IMR-90 (cell line): ENCODE measurements at regions not wholly inside any gene's neighbourhood (a gene's known extent, or its start where the extent isn't known, plus 50 kb on each side); places are given as distances from the start of the nearest gene placed in this dataset.

ENCODE experiments used
- ATAC-seq: fragments of 200-7000 bp; cut with Tn5 transposase; 2 replicates; pipeline ENCODE4 v1.9.1; 2020; ENCODE audit warnings: low read depth, mild to moderate bottlenecking, moderate library complexity
- BruUV-seq: library from RNA; stranded (reverse); fragments of 400-500 nt; replicated peaks from 2 replicates; lab custom pipeline; 2021; lab: Mats Ljungman, UMichigan
- CTCF ChIA-PET: fragments of 300-600 bp; formaldehyde crosslinking; extraction: SDS; loops from one replicate; lab custom pipeline; 2021; ENCODE audit warnings: antibody characterized with exemption; lab: Yijun Ruan, JAX
- POLR2A ChIA-PET: fragments of 300-600 bp; sonication (Branson Sonifier 250); formaldehyde crosslinking; loops from one replicate; lab custom pipeline; 2022; ENCODE audit warnings: antibody characterized with exemption; ENCODE audit not compliant: unreplicated experiment; lab: Charles Lee
- DNase-seq: peaks from one replicate; pipeline ENCODE4 v3.0.0; 2013
- H2AFZ ChIP-seq: replicated peaks from 2 replicates; pipeline ENCODE3; 2013; ENCODE audit warnings: low read length, mild to moderate bottlenecking; ENCODE audit not compliant: poor library complexity
- H2AK5ac ChIP-seq: 2 replicates; pipeline ENCODE4 v1.6.1; 2013; ENCODE audit warnings: low read depth, low read length, inconsistent platforms
- H2AK9ac ChIP-seq: replicated peaks from 2 replicates; pipeline ENCODE3; 2013; ENCODE audit warnings: mild to moderate bottlenecking, low read depth, low read length, moderate library complexity; ENCODE audit not compliant: poor library complexity
- H2BK120ac ChIP-seq: 2 replicates; pipeline ENCODE4 v1.6.1; 2013; ENCODE audit warnings: low read depth, low read length, inconsistent platforms
- H2BK15ac ChIP-seq: 3 replicates; pipeline ENCODE4 v1.6.1; 2013; ENCODE audit warnings: low read depth, low read length, inconsistent platforms
- H2BK20ac ChIP-seq: 2 replicates; pipeline ENCODE4 v1.6.1; 2013; ENCODE audit warnings: low read depth, mild to moderate bottlenecking, inconsistent platforms, low read length, moderate library complexity
- H2BK5ac ChIP-seq: 2 replicates; pipeline ENCODE4 v1.6.1; 2013; ENCODE audit warnings: mild to moderate bottlenecking, low read depth, low read length, inconsistent platforms; ENCODE audit not compliant: poor library complexity, severe bottlenecking
- H3K14ac ChIP-seq: replicated peaks from 2 replicates; pipeline ENCODE4 v1.6.1; 2013; ENCODE audit warnings: low read depth, low read length, inconsistent platforms
- H3K18ac ChIP-seq: 2 replicates; pipeline ENCODE4 v1.6.1; 2013; ENCODE audit warnings: low read depth, low read length, control low read depth
- H3K23ac ChIP-seq: 2 replicates; pipeline ENCODE4 v1.6.1; 2013; ENCODE audit warnings: low read depth, low read length, inconsistent platforms
- H3K27ac ChIP-seq: 2 replicates; pipeline ENCODE4 v1.5.1; 2013; ENCODE audit warnings: mild to moderate bottlenecking, control low read depth, low read length; ENCODE audit not compliant: insufficient read depth
- H3K27me3 ChIP-seq: 2 replicates; pipeline ENCODE4 v1.6.1; 2013; ENCODE audit warnings: low read length; ENCODE audit not compliant: control insufficient read depth, insufficient read depth
- H3K36me3 ChIP-seq: 2 replicates; pipeline ENCODE4 v1.6.1; 2013; ENCODE audit warnings: low read length, mixed read lengths; ENCODE audit not compliant: control insufficient read depth, insufficient read depth
- H3K4ac ChIP-seq: 2 replicates; pipeline ENCODE4 v1.6.1; 2013; ENCODE audit warnings: low read depth, low read length, inconsistent platforms
- H3K4me1 ChIP-seq: 2 replicates; pipeline ENCODE4 v1.6.1; 2013; ENCODE audit warnings: low read length, mixed read lengths; ENCODE audit not compliant: control insufficient read depth, insufficient read depth
- H3K4me2 ChIP-seq: 2 replicates; pipeline ENCODE4 v1.6.1; 2013; ENCODE audit warnings: low read depth, mild to moderate bottlenecking, control low read depth, low read length, moderate library complexity
- H3K4me3 ChIP-seq: 2 replicates; pipeline ENCODE4 v1.5.1; 2013; ENCODE audit warnings: low read depth, mild to moderate bottlenecking, control low read depth, low read length, moderate library complexity; ENCODE audit not compliant: insufficient read depth
- H3K56ac ChIP-seq: 2 replicates; pipeline ENCODE4 v1.6.1; 2013; ENCODE audit warnings: low read length, inconsistent platforms; ENCODE audit not compliant: insufficient read depth; ENCODE audit errors: extremely low read depth
- H3K79me1 ChIP-seq, 2 experiments: 2 replicates each; pipeline ENCODE4 v1.6.1; 2013; ENCODE audit warnings: low read length in 2 of 2, inconsistent platforms in 1 of 2, low read depth in 1 of 2
- H3K9ac ChIP-seq: 2 replicates; pipeline ENCODE4 v1.6.1; 2013; ENCODE audit warnings: low read depth, low read length, control low read depth
- H3K9me1 ChIP-seq: 2 replicates; pipeline ENCODE4 v1.6.1; 2013; ENCODE audit warnings: low read length, inconsistent platforms; ENCODE audit not compliant: insufficient read depth
- H3K9me3 ChIP-seq: 2 replicates; pipeline ENCODE4 v1.6.1; 2013; ENCODE audit warnings: low read length; ENCODE audit not compliant: control insufficient read depth, insufficient read depth
- H4K20me1 ChIP-seq: 2 replicates; pipeline ENCODE4 v1.6.1; 2013; ENCODE audit warnings: low read length, inconsistent platforms; ENCODE audit not compliant: insufficient read depth
- H4K5ac ChIP-seq: 2 replicates; pipeline ENCODE4 v1.6.1; 2013; ENCODE audit warnings: mild to moderate bottlenecking, low read depth, low read length, control low read depth
- H4K8ac ChIP-seq, 2 experiments: 2 replicates each; pipeline ENCODE4 v1.6.1; 2013; ENCODE audit warnings: low read depth in 2 of 2, low read length in 2 of 2, control low read depth in 1 of 2, inconsistent platforms in 1 of 2
- H4K91ac ChIP-seq: 2 replicates; pipeline ENCODE4 v1.6.1; 2013; ENCODE audit warnings: low read depth, low read length, inconsistent platforms; ENCODE audit not compliant: insufficient read depth
- BHLHE40 ChIP-seq: fragments of 150-350 bp; IDR thresholded peaks from 2 replicates; pipeline ENCODE4 v1.6.1; 2016; ENCODE audit warnings: mild to moderate bottlenecking, low read depth, low read length
- MXI1 ChIP-seq: IDR thresholded peaks from 2 replicates; pipeline ENCODE4 v1.6.1; 2012; ENCODE audit warnings: low read depth, mild to moderate bottlenecking, low read length, moderate library complexity, borderline replicate concordance
- RFX5 ChIP-seq: IDR thresholded peaks from 2 replicates; pipeline ENCODE4 v1.8.0; 2012; ENCODE audit warnings: low read depth, mild to moderate bottlenecking, low read length, moderate library complexity
- WGBS, 2 experiments: methylation state at CpG; one replicate each; pipeline versions ENCODE4 v1.1.5 to v1.1.7; 2013; ENCODE audit warnings: missing lambda C conversion rate in 2 of 2; ENCODE audit not compliant: insufficient read length in 1 of 2; ENCODE audit errors: extremely low coverage in 2 of 2; 5-methylcytosine and 5-hydroxymethylcytosine counted together
- dilution Hi-C: fragments of 300-500 bp; cut with HindIII; formaldehyde crosslinking; loops from one replicate; pipeline ENCODE4 v1.14.3; 2018; ENCODE audit warnings: low sequenced_read_pairs; ENCODE audit not compliant: unreplicated experiment
- in situ Hi-C: fragments of 300-500 bp; cut with MboI; formaldehyde crosslinking; loops from 3 replicates; pipeline ENCODE4 v1.14.3; 2019; ENCODE audit warnings: low sequenced_read_pairs, inconsistent platforms, mixed read lengths
- intact Hi-C: fragments of 100-400 bp; cut with micrococcal nuclease; formaldehyde crosslinking; loops from 2 replicates; pipeline ENCODE4 v1.10.0; 2022

GRCh38 chr5:3944930-3945329, 349.3 kb downstream of the IRX1 start:
- in situ Hi-C loops, result no loop called here
- CTCF ChIA-PET, result no interaction called here
- BruUV-seq, result no TSS peak

More at GRCh38 chr5:3944930-3945329, 349.3 kb downstream of the IRX1 start:
- Histone ChIP-seq H3K14ac (no peak overlapping the region), H3K79me1 (no peaks in the 10 kb centered on the region), H3K23ac (no peak overlapping the region), H2BK120ac (no peak overlapping the region), H3K4me1 (no peaks in the 10 kb centered on the region), H3K56ac (no peak overlapping the region), H3K9me1 (no peaks in the 10 kb centered on the region), H2AK9ac (no peak overlapping the region), H3K36me3 (no peaks in the 10 kb centered on the region), H3K4ac (no peak overlapping the region), H2BK20ac (no peak overlapping the region), H2AFZ (no peak overlapping the region), H4K8ac (no peak overlapping the region), H3K27ac (no peak overlapping the region), H2BK5ac (no peak overlapping the region), H4K5ac (no peak overlapping the region), H4K91ac (no peak overlapping the region), H3K4me3 (no peak overlapping the region), H3K9me3 (peaks cover 14% of the 10 kb centered on the region), H3K18ac (no peak overlapping the region), H2BK15ac (no peak overlapping the region), H2AK5ac (no peak overlapping the region), H3K27me3 (no peaks in the 10 kb centered on the region), H3K9ac (no peak overlapping the region), H4K20me1 (no peaks in the 10 kb centered on the region), H3K4me2 (no peak overlapping the region)
- ATAC-seq (no peak), DNase-seq (no peak)
- POLR2A ChIA-PET, result no interaction called here
- TF ChIP-seq BHLHE40 (no peak), RFX5 (no peak), MXI1 (no peak)
- intact Hi-C loops (no loop called here), dilution Hi-C loops (no loop called here)
- WGBS, 2 experiments, result no CpG with 5 or more reads among the region's 13 CpGs
